Sigmoid colon (tissue), 6 donors: ENCODE measurements at regions not wholly inside any gene's neighbourhood (a gene's known extent, or its start where the extent isn't known, plus 50 kb on each side); places are given as distances from the start of the nearest gene placed in this dataset.

ENCODE experiments used
- DNase-seq: peaks from one replicate; pipeline ENCODE4 v3.0.0-alpha.2; 2019
- H3K27ac ChIP-seq, 4 donors: fragments of 200-600 bp; sonication (generic); one replicate each; pipeline ENCODE4 v1.5.1; 2016 to 2019; ENCODE audit warnings: mild to moderate bottlenecking in 1 of 4
- H3K27me3 ChIP-seq, 3 donors: fragments of 200-600 bp; sonication (generic); one replicate each; pipeline ENCODE4 v1.5.1; 2019; ENCODE audit warnings: mild to moderate bottlenecking in 1 of 3
- H3K36me3 ChIP-seq, 4 donors: fragments of 200-600 bp; sonication (generic); one replicate each; pipeline ENCODE4 v1.5.1; 2016 to 2019
- H3K4me1 ChIP-seq, 4 donors: fragments of 200-600 bp; sonication (generic); one replicate each; pipeline ENCODE4 v1.5.1; 2017 to 2019
- H3K4me3 ChIP-seq, 4 donors: fragments of 200-600 bp; sonication (generic); one replicate each; pipeline ENCODE4 v1.5.1; 2017 to 2019; ENCODE audit warnings: mild to moderate bottlenecking in 2 of 4, moderate library complexity in 1 of 4
- H3K9me3 ChIP-seq, 4 donors: fragments of 200-600 bp in 3 of 4; sonication (generic) in 3 of 4; one replicate each; pipeline versions ENCODE4 v1.5.1 to v1.6.1; 2013 to 2019
- CTCF ChIP-seq, 4 experiments: fragments of 450-650 bp in 3 of 4; fragments of 200-600 bp in 1 of 4; IDR thresholded peaks; one replicate each; pipeline ENCODE4 v1.5.1; 2016 to 2019; ENCODE audit warnings: antibody characterized with exemption in 4 of 4, mild to moderate bottlenecking in 3 of 4, moderate library complexity in 2 of 4
- EP300 ChIP-seq, 4 donors: sonication (generic); formaldehyde crosslinking; IDR thresholded peaks; one replicate each; pipeline ENCODE4 v1.6.1; 2017; ENCODE audit warnings: antibody characterized with exemption in 4 of 4
- POLR2A ChIP-seq, 2 donors: fragments of 450-650 bp; IDR thresholded peaks; one replicate each; pipeline ENCODE4 v1.6.1; 2016; ENCODE audit warnings: antibody characterized with exemption in 2 of 2, mild to moderate bottlenecking in 2 of 2, moderate library complexity in 2 of 2
- POLR2AphosphoS5 ChIP-seq, 4 donors: sonication (generic); formaldehyde crosslinking; IDR thresholded peaks; one replicate each; pipeline ENCODE4 v1.6.1; 2017; ENCODE audit warnings: antibody characterized with exemption in 4 of 4
- WGBS, 2 donors: extraction: QIAGEN DNeasy Blood & Tissue Kit; methylation state at CpG; one replicate each; pipeline ENCODE4 v1.1.7; 2013; 5-methylcytosine and 5-hydroxymethylcytosine counted together
- intact Hi-C: fragments of 100-400 bp; cut with DNase I; formaldehyde crosslinking; loops from one replicate; pipeline ENCODE4 v1.15.1; 2023
- donor health status: healthy with polysubstance abuse.
- donor health status: healthy.

GRCh38 chr20:51196991-51197651, 174.2 kb upstream of the KCNG1 start:
- no peaks in the 10 kb centered on the region for H3K9me3 ChIP-seq
- TF ChIP-seq EP300 (IDR thresholded peaks at IDR 0.05) = no peak
- TF ChIP-seq CTCF (IDR thresholded peaks at IDR 0.05) = no peak
- TF ChIP-seq POLR2A (IDR thresholded peaks at IDR 0.05) = no peak
- no peak for TF ChIP-seq POLR2AphosphoS5 (IDR thresholded peaks at IDR 0.05)
- intact Hi-C loops = no loop called here
- no peaks in the 10 kb centered on the region for H3K4me1 ChIP-seq
- no peak overlapping the region for H3K27ac ChIP-seq
- no peaks in the 10 kb centered on the region for H3K36me3 ChIP-seq
- 81 to 84% methylated on average over 11 of the region's 11 CpGs for WGBS, 2 donors
- DNase-seq = no peak
- no peak overlapping the region for H3K4me3 ChIP-seq
- H3K27me3 ChIP-seq = no peaks in the 10 kb centered on the region

GRCh38 chr20:51195990-51196389, 173.1 kb upstream of the KCNG1 start:
- Histone ChIP-seq H3K9me3 (no peaks in the 10 kb centered on the region), H3K27me3 (no peaks in the 10 kb centered on the region), H3K36me3 (no peaks in the 10 kb centered on the region), H3K4me3 (no peak overlapping the region), H3K4me1 (no peaks in the 10 kb centered on the region), H3K27ac (no peak overlapping the region)
- 85 to 87% methylated on average over 5 of the region's 5 CpGs for WGBS, 2 donors
- TF ChIP-seq POLR2AphosphoS5 (IDR thresholded peaks at IDR 0.05) = no peak
- TF ChIP-seq POLR2A (IDR thresholded peaks at IDR 0.05) = no peak
- TF ChIP-seq CTCF (IDR thresholded peaks at IDR 0.05) = no peak
- TF ChIP-seq EP300 (IDR thresholded peaks at IDR 0.05) = no peak
- intact Hi-C loops = no loop called here
- DNase-seq = no peak

GRCh38 chr20:51195419-51195901, 172.6 kb upstream of the KCNG1 start:
- no peak overlapping the region for H3K27ac ChIP-seq
- no peak overlapping the region for H3K4me3 ChIP-seq
- DNase-seq = no peak
- intact Hi-C loops = no loop called here
- no peaks in the 10 kb centered on the region for H3K9me3 ChIP-seq
- no peak for TF ChIP-seq POLR2A (IDR thresholded peaks at IDR 0.05)
- no peak for TF ChIP-seq EP300 (IDR thresholded peaks at IDR 0.05)
- TF ChIP-seq POLR2AphosphoS5 (IDR thresholded peaks at IDR 0.05) = no peak
- no peak for TF ChIP-seq CTCF (IDR thresholded peaks at IDR 0.05)
- no peaks in the 10 kb centered on the region for H3K4me1 ChIP-seq
- 80 to 85% methylated on average over 10 of the region's 10 CpGs for WGBS, 2 donors
- H3K36me3 ChIP-seq = no peaks in the 10 kb centered on the region
- no peaks in the 10 kb centered on the region for H3K27me3 ChIP-seq

GRCh38 chr20:51193066-51193772, 170.3 kb upstream of the KCNG1 start:
- no peaks in the 10 kb centered on the region for H3K4me1 ChIP-seq
- H3K27me3 ChIP-seq = no peaks in the 10 kb centered on the region
- intact Hi-C loops = no loop called here
- TF ChIP-seq POLR2AphosphoS5 (IDR thresholded peaks at IDR 0.05) (no peak), POLR2A (IDR thresholded peaks at IDR 0.05) (no peak), EP300 (IDR thresholded peaks at IDR 0.05) (no peak), CTCF (IDR thresholded peaks at IDR 0.05) (no peak)
- no peak overlapping the region for H3K4me3 ChIP-seq
- DNase-seq = no peak
- H3K9me3 ChIP-seq = no peaks in the 10 kb centered on the region
- no peaks in the 10 kb centered on the region for H3K36me3 ChIP-seq
- H3K27ac ChIP-seq = no peak overlapping the region
- 82 to 83% methylated on average over 16 of the region's 16 CpGs for WGBS, 2 donors
